ENCODE measurements at regions not wholly inside any gene's neighbourhood (a gene's known extent, or its start where the extent isn't known, plus 50 kb on each side); places are given as distances from the start of the nearest gene placed in this dataset.

DNA sequence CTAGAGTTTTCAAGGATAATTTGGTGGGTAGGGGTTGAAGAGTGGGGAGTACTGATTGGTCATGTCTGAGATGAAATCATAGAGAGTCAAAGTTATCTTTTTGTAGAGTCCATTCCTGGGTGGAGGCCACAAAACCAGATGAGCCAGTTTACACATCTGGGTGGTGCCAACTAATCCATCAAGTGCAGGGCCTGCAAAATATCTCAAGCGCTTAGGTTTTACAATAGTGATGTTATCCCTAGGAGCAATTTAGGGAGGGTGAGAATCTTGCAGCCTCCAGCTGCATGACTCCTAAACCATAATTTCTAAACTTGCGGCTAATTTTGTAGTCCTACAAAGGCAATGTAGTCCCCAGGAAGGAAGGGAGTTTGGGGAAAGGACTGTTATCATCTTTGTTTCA, 988.3 kb upstream of the LCORL start:
- no peaks in the 10 kb centered on the region for H3K9me2 ChIP-seq (replicated peaks; ENCODE audit: low read depth, low read length)
- no peak overlapping the region for H2AFZ ChIP-seq (ENCODE audit: low read length)
- no peak for TF ChIP-seq EZH2phosphoT487 (IDR thresholded peaks at IDR 0.05; ENCODE audit: borderline replicate concordance)
- TF ChIP-seq, protein P1, sequence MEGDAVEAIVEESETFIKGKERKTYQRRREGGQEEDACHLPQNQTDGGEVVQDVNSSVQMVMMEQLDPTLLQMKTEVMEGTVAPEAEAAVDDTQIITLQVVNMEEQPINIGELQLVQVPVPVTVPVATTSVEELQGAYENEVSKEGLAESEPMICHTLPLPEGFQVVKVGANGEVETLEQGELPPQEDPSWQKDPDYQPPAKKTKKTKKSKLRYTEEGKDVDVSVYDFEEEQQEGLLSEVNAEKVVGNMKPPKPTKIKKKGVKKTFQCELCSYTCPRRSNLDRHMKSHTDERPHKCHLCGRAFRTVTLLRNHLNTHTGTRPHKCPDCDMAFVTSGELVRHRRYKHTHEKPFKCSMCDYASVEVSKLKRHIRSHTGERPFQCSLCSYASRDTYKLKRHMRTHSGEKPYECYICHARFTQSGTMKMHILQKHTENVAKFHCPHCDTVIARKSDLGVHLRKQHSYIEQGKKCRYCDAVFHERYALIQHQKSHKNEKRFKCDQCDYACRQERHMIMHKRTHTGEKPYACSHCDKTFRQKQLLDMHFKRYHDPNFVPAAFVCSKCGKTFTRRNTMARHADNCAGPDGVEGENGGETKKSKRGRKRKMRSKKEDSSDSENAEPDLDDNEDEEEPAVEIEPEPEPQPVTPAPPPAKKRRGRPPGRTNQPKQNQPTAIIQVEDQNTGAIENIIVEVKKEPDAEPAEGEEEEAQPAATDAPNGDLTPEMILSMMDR (conservative IDR thresholded peaks at IDR 0.05; ENCODE audit: low read length), result no peak
- H3K4me1 ChIP-seq (ENCODE audit: insufficient read depth, low read length, poor library complexity, severe bottlenecking), result no peaks in the 10 kb centered on the region
- H3K9ac ChIP-seq (ENCODE audit: low read depth, low read length, poor library complexity, severe bottlenecking), result no peak overlapping the region
- H3K36me3 ChIP-seq (ENCODE audit: insufficient read depth, low read length), result no peaks in the 10 kb centered on the region
- H3F3A ChIP-seq (ENCODE audit: low read depth), result no peaks in the 10 kb centered on the region
- 0 out of 2 replicates have a peak, but pooled peaks cover 3% of the 10 kb centered on the region for H3K9me3 ChIP-seq (ENCODE audit: insufficient read depth, low read depth, low read length)
- H4K20me1 ChIP-seq (ENCODE audit: insufficient read depth, low read length, poor library complexity, severe bottlenecking), result no peaks in the 10 kb centered on the region
- no peak overlapping the region for H3K4me2 ChIP-seq (ENCODE audit: low read depth, low read length, poor library complexity, severe bottlenecking)
- no peaks in the 10 kb centered on the region for H3K79me2 ChIP-seq (ENCODE audit: insufficient read depth, low read length)
- H3K4me3 ChIP-seq (ENCODE audit: low read length, poor library complexity, severe bottlenecking), result no peak overlapping the region
- H3K27me3 ChIP-seq (ENCODE audit: insufficient read depth, low read length, poor library complexity, severe bottlenecking), result no peaks in the 10 kb centered on the region

DNA sequence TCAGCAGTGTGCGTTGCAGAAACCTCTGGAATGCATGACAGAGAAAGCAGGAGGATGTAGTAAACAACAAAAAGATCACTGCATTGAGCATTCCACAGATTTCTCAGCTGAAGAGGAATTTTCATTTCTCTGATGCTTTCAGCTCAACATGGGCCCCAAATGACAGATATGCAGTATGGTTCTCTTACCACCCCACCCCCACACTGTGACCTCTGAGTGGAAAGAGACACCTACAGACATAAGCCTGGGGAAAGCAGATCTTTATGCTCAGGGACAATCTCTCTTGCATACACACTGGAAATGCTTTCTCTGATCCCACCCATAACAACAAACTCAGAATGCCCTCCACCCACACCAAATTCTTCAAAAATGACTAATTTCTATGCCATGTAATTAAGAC, 983.7 kb upstream of the LCORL start:
- no peaks in the 10 kb centered on the region for H3F3A ChIP-seq (ENCODE audit: low read depth)
- H3K36me3 ChIP-seq (ENCODE audit: insufficient read depth, low read length), result no peaks in the 10 kb centered on the region
- H3K4me2 ChIP-seq (ENCODE audit: low read depth, low read length, poor library complexity, severe bottlenecking), result no peak overlapping the region
- H3K79me2 ChIP-seq (ENCODE audit: insufficient read depth, low read length), result no peaks in the 10 kb centered on the region
- H3K4me1 ChIP-seq (ENCODE audit: insufficient read depth, low read length, poor library complexity, severe bottlenecking), result no peaks in the 10 kb centered on the region
- no peak for TF ChIP-seq EZH2phosphoT487 (IDR thresholded peaks at IDR 0.05; ENCODE audit: borderline replicate concordance)
- TF ChIP-seq, protein P1 (conservative IDR thresholded peaks at IDR 0.05; ENCODE audit: low read length), result no peak
- H3K9me3 ChIP-seq (ENCODE audit: insufficient read depth, low read depth, low read length), result 0 out of 2 replicates have a peak, but pooled peaks cover 3% of the 10 kb centered on the region
- H3K4me3 ChIP-seq (ENCODE audit: low read length, poor library complexity, severe bottlenecking), result no peak overlapping the region
- no peaks in the 10 kb centered on the region for H3K9me2 ChIP-seq (replicated peaks; ENCODE audit: low read depth, low read length)
- H2AFZ ChIP-seq (ENCODE audit: low read length), result no peak overlapping the region
- no peaks in the 10 kb centered on the region for H3K27me3 ChIP-seq (ENCODE audit: insufficient read depth, low read length, poor library complexity, severe bottlenecking)
- no peaks in the 10 kb centered on the region for H4K20me1 ChIP-seq (ENCODE audit: insufficient read depth, low read length, poor library complexity, severe bottlenecking)
- H3K9ac ChIP-seq (ENCODE audit: low read depth, low read length, poor library complexity, severe bottlenecking), result no peak overlapping the region

DNA sequence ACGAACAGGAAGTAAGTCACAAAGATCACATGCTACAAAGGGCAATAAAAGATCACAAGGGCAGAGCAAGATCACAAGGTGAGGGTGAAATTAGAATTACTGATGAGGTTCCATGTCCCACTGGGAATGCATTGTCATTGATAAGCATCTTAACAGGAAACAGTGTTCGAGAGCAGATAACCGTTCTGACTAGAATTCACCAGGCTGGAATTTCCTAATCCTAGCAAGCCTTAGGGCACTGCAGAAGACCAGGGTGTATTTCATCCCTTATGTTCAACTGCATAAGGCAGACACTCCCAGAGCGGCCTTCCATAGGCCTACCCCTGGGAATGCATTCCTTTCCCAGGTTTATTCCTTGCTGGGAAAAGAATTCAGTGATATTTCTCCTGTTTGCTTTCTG, 980.6 kb upstream of the LCORL start:
- H3K4me1 ChIP-seq (ENCODE audit: insufficient read depth, low read length, poor library complexity, severe bottlenecking), result no peaks in the 10 kb centered on the region
- TF ChIP-seq, protein P1 (conservative IDR thresholded peaks at IDR 0.05; ENCODE audit: low read length), result no peak
- no peak for TF ChIP-seq EZH2phosphoT487 (IDR thresholded peaks at IDR 0.05; ENCODE audit: borderline replicate concordance)
- no peaks in the 10 kb centered on the region for H3K36me3 ChIP-seq (ENCODE audit: insufficient read depth, low read length)
- no peak overlapping the region for H2AFZ ChIP-seq (ENCODE audit: low read length)
- no peaks in the 10 kb centered on the region for H4K20me1 ChIP-seq (ENCODE audit: insufficient read depth, low read length, poor library complexity, severe bottlenecking)
- no peak overlapping the region for H3K4me2 ChIP-seq (ENCODE audit: low read depth, low read length, poor library complexity, severe bottlenecking)
- 0 out of 2 replicates have a peak, but pooled peaks cover 3% of the 10 kb centered on the region for H3K9me3 ChIP-seq (ENCODE audit: insufficient read depth, low read depth, low read length)
- no peaks in the 10 kb centered on the region for H3F3A ChIP-seq (ENCODE audit: low read depth)
- no peaks in the 10 kb centered on the region for H3K79me2 ChIP-seq (ENCODE audit: insufficient read depth, low read length)
- H3K9ac ChIP-seq (ENCODE audit: low read depth, low read length, poor library complexity, severe bottlenecking), result no peak overlapping the region
- no peaks in the 10 kb centered on the region for H3K9me2 ChIP-seq (replicated peaks; ENCODE audit: low read depth, low read length)
- H3K4me3 ChIP-seq (ENCODE audit: low read length, poor library complexity, severe bottlenecking), result no peak overlapping the region
- no peaks in the 10 kb centered on the region for H3K27me3 ChIP-seq (ENCODE audit: insufficient read depth, low read length, poor library complexity, severe bottlenecking)

Measured in Loucy (cell line).